GM12878 (cell line): ENCODE measurements at regions not wholly inside any gene's neighbourhood (a gene's known extent, or its start where the extent isn't known, plus 50 kb on each side); places are given as distances from the start of the nearest gene placed in this dataset.

Experiments
- ATAC-seq: fragments of 200-7000 bp; cut with Tn5 transposase; 3 replicates; pipeline ENCODE4 v1.9.1; 2020; ENCODE audit warnings: mild to moderate bottlenecking, moderate library complexity
- BruUV-seq: library from RNA; stranded (reverse); fragments of 400-500 nt; replicated peaks from 2 replicates; lab custom pipeline; 2021; lab: Mats Ljungman, UMichigan
- CTCF ChIA-PET: fragments of 300-600 bp; sonication (Branson Sonifier 250); formaldehyde crosslinking; extraction: SDS; loops from one replicate; lab custom pipeline; 2021; ENCODE audit warnings: inconsistent platforms; lab: Yijun Ruan, JAX
- POLR2A ChIA-PET: fragments of 350-600 bp; formaldehyde crosslinking; extraction: SDS; loops from one replicate; lab custom pipeline; 2021; ENCODE audit warnings: inconsistent platforms; lab: Charles Lee
- RAD21 ChIA-PET: fragments of 300-600 bp; sonication (Branson Sonifier 250); formaldehyde crosslinking; loops from one replicate; lab custom pipeline; 2023; ENCODE audit warnings: antibody characterized with exemption; ENCODE audit not compliant: unreplicated experiment; lab: Charles Lee
- SMC1A ChIA-PET: fragments of 300-600 bp; sonication (Branson Sonifier 250); formaldehyde crosslinking; loops from one replicate; lab custom pipeline; 2023; ENCODE audit not compliant: unreplicated experiment, uncharacterized antibody; lab: Charles Lee
- DNase-seq: peaks from one replicate; pipeline ENCODE4 v3.0.0-alpha.2; 2011; ENCODE audit warnings: low read depth, low spot score
- FAIRE-seq: peaks from 3 replicates; lab custom pipeline; 2011; peaks lifted over from hg19 to GRCh38; lab: Jason Lieb, UNC
- H2AFZ ChIP-seq: 2 replicates; pipeline ENCODE4 v1.6.0; 2011; ENCODE audit warnings: low read depth, low read length, control low read depth; ENCODE audit not compliant: control insufficient read depth
- H3K27ac ChIP-seq: 2 replicates; pipeline ENCODE4 v1.5.1; 2011; ENCODE audit warnings: control low read depth; ENCODE audit not compliant: control insufficient read depth, insufficient read depth
- H3K27me3 ChIP-seq, 2 experiments: replicated peaks in 1 of 2; 2 replicates each; pipeline versions ENCODE4 v1.6.0 to v1.6.1; 2011; ENCODE audit warnings: low read length in 1 of 2; ENCODE audit not compliant: control insufficient read depth in 2 of 2, insufficient read depth in 2 of 2
- H3K36me3 ChIP-seq, 2 experiments: 2 replicates each; pipeline ENCODE4 v1.5.1; 2011; ENCODE audit warnings: low read length in 1 of 2; ENCODE audit not compliant: control insufficient read depth in 2 of 2, insufficient read depth in 2 of 2
- H3K4me1 ChIP-seq: 2 replicates; pipeline ENCODE4 v1.6.1; 2011; ENCODE audit warnings: mild to moderate bottlenecking, low read length, moderate library complexity, mixed read lengths; ENCODE audit not compliant: control insufficient read depth, insufficient read depth
- H3K4me2 ChIP-seq: 2 replicates; pipeline ENCODE4 v1.6.0; 2011; ENCODE audit warnings: control low read depth; ENCODE audit not compliant: control insufficient read depth, insufficient read depth
- H3K4me3 ChIP-seq: fragments of 200-600 bp; sonication (generic); 2 replicates; pipeline ENCODE4 v1.5.1; 2016
- H3K79me2 ChIP-seq: 2 replicates; pipeline ENCODE4 v1.6.0; 2011; ENCODE audit warnings: low read length; ENCODE audit not compliant: control insufficient read depth, insufficient read depth
- H3K9ac ChIP-seq: 2 replicates; pipeline ENCODE4 v1.8.0; 2011; ENCODE audit warnings: low read length, control low read depth, mixed read lengths; ENCODE audit not compliant: control insufficient read depth, insufficient read depth
- H3K9me3 ChIP-seq: replicated peaks from 3 replicates; pipeline ENCODE4 v1.5.1; 2011; ENCODE audit warnings: mild to moderate bottlenecking, low read length; ENCODE audit not compliant: control insufficient read depth, insufficient read depth
- H4K20me1 ChIP-seq: 2 replicates; pipeline ENCODE4 v1.6.0; 2011; ENCODE audit not compliant: control insufficient read depth, insufficient read depth
- CBX5 ChIP-seq: sonication (generic); IDR thresholded peaks from 2 replicates; pipeline ENCODE4 v1.6.1; 2016; ENCODE audit warnings: low read depth, moderate library complexity, mild to moderate bottlenecking, inconsistent platforms
- CREB1 ChIP-seq: IDR thresholded peaks from 2 replicates; pipeline ENCODE4 v1.6.1; 2012; ENCODE audit warnings: low read depth, mild to moderate bottlenecking, inconsistent platforms
- IKZF1 ChIP-seq: fragments of 450-650 bp; conservative IDR thresholded peaks from 2 replicates; pipeline ENCODE4 v1.6.1; 2017; ENCODE audit warnings: antibody characterized with exemption, mild to moderate bottlenecking
- PML ChIP-seq: IDR thresholded peaks from 2 replicates; pipeline ENCODE4 v1.6.1; 2012; ENCODE audit warnings: low read length, inconsistent platforms
- SREBF2 ChIP-seq: IDR thresholded peaks from 2 replicates; pipeline ENCODE4 v1.6.1; 2012; ENCODE audit warnings: mild to moderate bottlenecking, low read length
- YBX1 ChIP-seq: fragments of 450-650 bp; IDR thresholded peaks from 2 replicates; pipeline ENCODE4 v1.6.1; 2016; ENCODE audit warnings: antibody characterized with exemption
- YY1 ChIP-seq: IDR thresholded peaks from 2 replicates; pipeline ENCODE4 v1.6.1; 2011; ENCODE audit warnings: low read depth, mild to moderate bottlenecking, low read length
- WGBS: methylation state at CpG from one replicate; pipeline ENCODE4 v1.1.6; 2016; ENCODE audit warnings: low lambda C conversion rate; ENCODE audit not compliant: insufficient replicate concordance, insufficient coverage; ENCODE audit errors: missing lambda C conversion rate; 5-methylcytosine and 5-hydroxymethylcytosine counted together
- in situ Hi-C: fragments of 300-500 bp; cut with MboI; formaldehyde crosslinking; loops from 9 replicates; pipeline ENCODE4 v1.14.3; 2018; ENCODE audit warnings: mixed read lengths
- intact Hi-C: fragments of 100-400 bp; cut with micrococcal nuclease; formaldehyde crosslinking; loops from one replicate; pipeline ENCODE4 v1.14.2; 2022; ENCODE audit not compliant: unreplicated experiment
- TF ChIP-seq, protein P1 (sequence below): fragments of 450-650 bp; formaldehyde crosslinking; IDR thresholded peaks from 2 replicates; pipeline ENCODE4 v1.4.0; 2020; ENCODE audit warnings: mild to moderate bottlenecking, moderate library complexity

DNA sequence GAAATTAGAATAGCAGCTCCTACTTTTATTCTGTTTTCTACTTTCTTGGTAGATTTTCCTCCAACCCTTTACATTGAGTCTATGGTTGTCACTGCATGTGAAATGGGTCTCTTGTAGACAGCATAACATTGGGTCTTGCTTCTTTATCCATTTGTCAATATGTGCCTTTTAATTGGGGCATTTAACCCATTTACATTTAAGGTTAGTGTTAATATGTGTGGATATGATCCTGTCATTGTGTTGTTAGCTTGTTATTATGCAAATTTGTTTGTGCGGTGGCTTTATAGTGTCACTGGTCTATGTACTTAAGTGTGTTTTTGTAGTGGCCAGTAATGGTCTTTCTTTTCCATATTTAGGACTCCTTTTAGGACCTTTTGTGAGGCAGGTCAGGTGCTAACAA lies 276.9 kb upstream of the SPHKAP start:
- no peaks in the 10 kb centered on the region for H3K27me3 ChIP-seq
- SMC1A ChIA-PET, result no interaction called here
- peak; percentile 75; the same call in 1 of the 2 replicates for TF ChIP-seq CBX5
- no peak for TF ChIP-seq PML
- TF ChIP-seq, all 136 proteins: peak for 1
- DNase-seq (no peak), ATAC-seq (no peak), FAIRE-seq (no peak)
- 91% methylated on average over 1 of the region's 1 CpG for WGBS
- Histone ChIP-seq H3K4me1 (no peaks in the 10 kb centered on the region), H3K36me3 (no peaks in the 10 kb centered on the region), H4K20me1 (no peaks in the 10 kb centered on the region), H3K9me3 (no peaks in the 10 kb centered on the region; the same call in 2 of the 3 replicates), H3K9ac (no peak overlapping the region), H3K79me2 (no peaks in the 10 kb centered on the region), H3K27ac (no peak overlapping the region), H2AFZ (no peak overlapping the region), H3K4me3 (no peak overlapping the region), H3K4me2 (no peak overlapping the region)
- intact Hi-C loops (no loop called here), in situ Hi-C loops (no loop called here)
- CTCF ChIA-PET, result no interaction called here
- POLR2A ChIA-PET, result no interaction called here
- RAD21 ChIA-PET, result no interaction called here
- no TSS peak for BruUV-seq

DNA sequence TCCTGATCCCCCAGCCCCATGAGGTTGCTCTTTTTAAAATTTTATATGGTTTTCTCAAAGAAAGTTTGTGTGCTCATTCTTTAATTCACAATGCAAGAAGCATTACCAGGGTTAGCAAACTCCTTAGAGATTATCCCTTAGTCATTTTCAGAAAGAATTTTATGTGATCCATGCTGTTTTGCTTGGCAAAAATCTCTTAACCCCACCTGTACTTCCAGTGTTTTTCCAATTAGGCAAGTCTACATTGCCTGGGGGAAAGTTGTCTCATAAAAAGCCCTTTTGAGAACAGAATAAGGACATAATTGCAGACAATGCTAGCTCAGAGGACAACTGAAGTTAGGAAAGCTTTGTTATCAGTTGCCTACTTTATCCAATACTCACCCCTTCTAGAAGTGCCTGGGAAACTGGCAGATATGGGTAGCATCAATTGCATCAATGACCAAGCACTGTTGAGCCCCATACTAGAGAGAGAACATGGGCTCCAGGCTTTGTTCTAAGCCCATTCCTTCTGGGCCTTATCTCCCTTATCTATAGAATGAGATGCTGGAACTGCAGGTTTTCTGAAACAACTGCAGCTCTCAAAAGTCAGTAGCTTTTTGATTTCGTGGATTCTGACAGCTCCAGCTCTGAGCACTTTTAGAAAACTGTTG lies 265.9 kb upstream of the SPHKAP start:
- in situ Hi-C loops (no loop called here), intact Hi-C loops (no loop called here)
- Histone ChIP-seq H3K9me3 (no peaks in the 10 kb centered on the region), H4K20me1 (no peaks in the 10 kb centered on the region), H3K79me2 (no peaks in the 10 kb centered on the region), H3K27ac (no peak overlapping the region), H3K4me2 (no peak overlapping the region), H3K4me3 (no peak overlapping the region), H3K9ac (no peak overlapping the region), H3K4me1 (no peaks in the 10 kb centered on the region), H2AFZ (no peak overlapping the region), H3K27me3 (no peaks in the 10 kb centered on the region), H3K36me3 (no peaks in the 10 kb centered on the region)
- 0% methylated on average over 1 of the region's 1 CpG for WGBS
- RAD21 ChIA-PET, result no interaction called here
- DNase-seq, result no peak
- POLR2A ChIA-PET, result no interaction called here
- SMC1A ChIA-PET, result no interaction called here
- FAIRE-seq, result no peak
- no peak for ATAC-seq
- CTCF ChIA-PET, result no interaction called here
- TF ChIP-seq YY1 (no peak), YBX1 (no peak), IKZF1 (no peak), CBX5 (no peak), SREBF2 (no peak), CREB1 (no peak)
- TF ChIP-seq, protein P1, sequence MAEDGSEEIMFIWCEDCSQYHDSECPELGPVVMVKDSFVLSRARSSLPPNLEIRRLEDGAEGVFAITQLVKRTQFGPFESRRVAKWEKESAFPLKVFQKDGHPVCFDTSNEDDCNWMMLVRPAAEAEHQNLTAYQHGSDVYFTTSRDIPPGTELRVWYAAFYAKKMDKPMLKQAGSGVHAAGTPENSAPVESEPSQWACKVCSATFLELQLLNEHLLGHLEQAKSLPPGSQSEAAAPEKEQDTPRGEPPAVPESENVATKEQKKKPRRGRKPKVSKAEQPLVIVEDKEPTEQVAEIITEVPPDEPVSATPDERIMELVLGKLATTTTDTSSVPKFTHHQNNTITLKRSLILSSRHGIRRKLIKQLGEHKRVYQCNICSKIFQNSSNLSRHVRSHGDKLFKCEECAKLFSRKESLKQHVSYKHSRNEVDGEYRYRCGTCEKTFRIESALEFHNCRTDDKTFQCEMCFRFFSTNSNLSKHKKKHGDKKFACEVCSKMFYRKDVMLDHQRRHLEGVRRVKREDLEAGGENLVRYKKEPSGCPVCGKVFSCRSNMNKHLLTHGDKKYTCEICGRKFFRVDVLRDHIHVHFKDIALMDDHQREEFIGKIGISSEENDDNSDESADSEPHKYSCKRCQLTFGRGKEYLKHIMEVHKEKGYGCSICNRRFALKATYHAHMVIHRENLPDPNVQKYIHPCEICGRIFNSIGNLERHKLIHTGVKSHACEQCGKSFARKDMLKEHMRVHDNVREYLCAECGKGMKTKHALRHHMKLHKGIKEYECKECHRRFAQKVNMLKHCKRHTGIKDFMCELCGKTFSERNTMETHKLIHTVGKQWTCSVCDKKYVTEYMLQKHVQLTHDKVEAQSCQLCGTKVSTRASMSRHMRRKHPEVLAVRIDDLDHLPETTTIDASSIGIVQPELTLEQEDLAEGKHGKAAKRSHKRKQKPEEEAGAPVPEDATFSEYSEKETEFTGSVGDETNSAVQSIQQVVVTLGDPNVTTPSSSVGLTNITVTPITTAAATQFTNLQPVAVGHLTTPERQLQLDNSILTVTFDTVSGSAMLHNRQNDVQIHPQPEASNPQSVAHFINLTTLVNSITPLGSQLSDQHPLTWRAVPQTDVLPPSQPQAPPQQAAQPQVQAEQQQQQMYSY (CRISPR knock-in tag), result no peak
- no TSS peak for BruUV-seq
